Mesodermal cell (in vitro differentiated cells): ENCODE measurements at regions not wholly inside any gene's neighbourhood (a gene's known extent, or its start where the extent isn't known, plus 50 kb on each side); places are given as distances from the start of the nearest gene placed in this dataset.
A peak's percentile ranks its signal among the peaks of the same experiment; 100 is the strongest.

ENCODE experiments used
- H3K27ac ChIP-seq: 2 replicates; pipeline ENCODE4 v1.7.0; 2013; ENCODE audit warnings: mild to moderate bottlenecking, low read depth, low read length, moderate library complexity; ENCODE audit not compliant: severe bottlenecking
- H3K36me3 ChIP-seq: 2 replicates; pipeline ENCODE4 v1.7.1; 2013; ENCODE audit warnings: mild to moderate bottlenecking, low read length, moderate library complexity; ENCODE audit not compliant: control insufficient read depth, insufficient read depth
- H3K4me1 ChIP-seq: one replicate; pipeline ENCODE4 v1.7.1; 2013; ENCODE audit warnings: mild to moderate bottlenecking, low read length; ENCODE audit not compliant: insufficient read depth, control insufficient read depth, poor library complexity, severe bottlenecking
- H3K4me3 ChIP-seq: 2 replicates; pipeline ENCODE4 v1.7.0; 2013; ENCODE audit warnings: low read length, control low read depth, mild to moderate bottlenecking; ENCODE audit not compliant: insufficient read depth, poor library complexity, severe bottlenecking; ENCODE audit errors: extremely low read depth
- H3K9me3 ChIP-seq: 2 replicates; pipeline ENCODE4 v1.7.1; 2013; ENCODE audit warnings: mild to moderate bottlenecking, low read length, moderate library complexity; ENCODE audit not compliant: control insufficient read depth
- WGBS, 2 experiments: methylation state at CpG; one replicate each; pipeline ENCODE4 v1.1.5; 2013; ENCODE audit warnings: missing lambda C conversion rate in 2 of 2; ENCODE audit not compliant: insufficient coverage in 2 of 2; 5-methylcytosine and 5-hydroxymethylcytosine counted together

DNA sequence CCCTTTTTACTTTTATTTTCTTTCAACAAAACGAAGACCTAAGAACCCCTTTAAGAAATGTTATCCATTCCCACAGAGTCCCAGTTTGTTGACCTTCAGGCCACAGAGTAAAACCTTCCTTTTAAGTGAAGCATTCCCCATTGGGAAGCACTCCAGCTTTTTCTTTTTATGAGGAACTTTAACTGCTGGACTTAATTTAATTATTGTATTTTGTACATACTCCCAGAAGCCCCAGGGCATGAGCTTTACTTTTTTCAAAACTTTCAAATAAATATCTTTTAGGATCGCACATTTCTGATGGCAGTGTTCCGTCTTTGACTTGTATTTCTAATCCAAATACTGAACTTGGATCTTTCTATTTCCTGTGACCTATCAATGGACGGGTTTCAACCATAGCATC is 68.9 kb downstream of the ZIC5 start:
- Histone ChIP-seq H3K27ac (no peak overlapping the region), H3K36me3 (no peaks in the 10 kb centered on the region), H3K4me3 (no peak overlapping the region), H3K4me1 (no peaks in the 10 kb centered on the region), H3K9me3 (no peaks in the 10 kb centered on the region)
- 72 to 92% methylated on average over 3 to 4 of the region's 4 CpGs for WGBS, 2 experiments

DNA sequence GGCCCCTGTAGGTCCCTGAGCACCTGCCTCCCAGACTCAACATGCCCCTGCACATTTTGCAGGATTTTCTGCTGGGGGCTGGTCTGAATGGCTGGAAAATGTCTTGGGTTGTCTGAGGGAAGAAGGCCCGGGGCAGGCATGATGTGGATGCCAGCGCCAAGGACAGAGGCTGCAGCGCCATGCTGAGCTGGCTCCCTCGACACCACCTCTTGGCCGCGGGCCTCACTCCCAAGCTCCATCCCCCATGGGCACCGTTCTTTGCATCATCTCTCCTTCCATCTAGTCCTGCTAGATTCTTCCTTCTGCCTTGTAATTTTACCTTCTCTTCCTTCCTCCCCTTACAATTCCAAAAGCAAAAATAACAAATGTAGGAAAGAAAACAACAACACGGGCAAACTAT is 70.6 kb downstream of the ZIC5 start:
- H3K4me3 ChIP-seq, result no peak overlapping the region
- no peak overlapping the region for H3K27ac ChIP-seq
- H3K36me3 ChIP-seq, result no peaks in the 10 kb centered on the region
- no peaks in the 10 kb centered on the region for H3K9me3 ChIP-seq
- WGBS, 2 experiments, result 92 to 93% methylated on average over 7 to 8 of the region's 8 CpGs
- no peaks in the 10 kb centered on the region for H3K4me1 ChIP-seq

DNA sequence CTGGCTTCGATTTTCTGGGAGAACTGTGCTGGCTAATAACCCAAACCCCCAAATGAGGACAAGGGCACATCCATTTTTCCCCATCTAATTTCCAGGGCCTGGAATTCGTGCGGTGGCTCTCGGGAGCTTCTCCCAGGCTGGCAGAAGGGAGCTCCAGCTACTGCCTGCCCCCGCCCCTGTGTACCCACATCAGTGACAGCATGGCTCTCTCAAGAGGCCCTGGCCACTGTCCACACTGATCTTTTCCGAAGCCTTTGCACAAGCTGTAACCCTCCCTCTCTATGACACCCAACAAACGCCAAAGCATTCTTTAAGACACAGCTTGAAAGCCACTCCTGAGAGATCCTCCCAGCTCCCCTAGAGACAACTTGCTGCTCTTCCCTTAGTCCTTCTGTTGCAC is 73.1 kb downstream of the ZIC5 start:
- no peak overlapping the region for H3K4me3 ChIP-seq

DNA sequence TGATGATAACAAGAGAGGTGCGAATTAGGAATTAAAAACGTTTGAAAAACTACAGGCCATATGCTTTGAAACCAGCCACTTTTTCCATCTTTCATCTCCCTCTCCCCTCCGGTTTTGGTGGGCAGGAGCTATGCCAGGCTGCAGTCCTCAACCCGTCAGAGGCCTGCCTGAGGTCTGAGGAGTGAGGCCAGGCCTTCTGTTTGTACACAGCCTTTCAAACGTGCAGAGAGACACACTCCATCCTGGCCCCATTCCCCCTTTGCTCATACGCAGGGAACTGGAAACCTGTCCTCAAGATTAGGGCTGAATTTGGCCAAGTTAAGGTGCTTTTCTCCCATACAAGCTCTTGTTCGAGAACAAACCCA is 74.5 kb downstream of the ZIC5 start:
- Histone ChIP-seq H3K27ac (no peak overlapping the region), H3K36me3 (no peaks in the 10 kb centered on the region), H3K4me3 (no peak overlapping the region), H3K4me1 (peaks cover 3% of the 10 kb centered on the region), H3K9me3 (no peaks in the 10 kb centered on the region)
- WGBS, 2 experiments, result 85 to 87% methylated on average over 3 to 5 of the region's 7 CpGs

More for the DNA sequence above, 73.1 kb downstream of the ZIC5 start:
- WGBS, 2 experiments, result 77 to 87% methylated on average over 2 to 7 of the region's 7 CpGs
- no peaks in the 10 kb centered on the region for H3K9me3 ChIP-seq
- H3K4me1 ChIP-seq, result peaks cover 3% of the 10 kb centered on the region
- H3K27ac ChIP-seq, result no peak overlapping the region
- H3K36me3 ChIP-seq, result no peaks in the 10 kb centered on the region

- Histone ChIP-seq H3K4me3 (no peak overlapping the region), H3K36me3 (no peaks in the 10 kb centered on the region), H3K27ac (no peak overlapping the region), H3K9me3 (no peaks in the 10 kb centered on the region), H3K4me1 (peaks cover 3% of the 10 kb centered on the region)
- 90 to 95% methylated on average over 32 to 35 of the region's 37 CpGs for WGBS, 2 experiments
Observed at GRCh38 chr13:99896369-99897075, 75.0 kb downstream of the ZIC5 start.

DNA sequence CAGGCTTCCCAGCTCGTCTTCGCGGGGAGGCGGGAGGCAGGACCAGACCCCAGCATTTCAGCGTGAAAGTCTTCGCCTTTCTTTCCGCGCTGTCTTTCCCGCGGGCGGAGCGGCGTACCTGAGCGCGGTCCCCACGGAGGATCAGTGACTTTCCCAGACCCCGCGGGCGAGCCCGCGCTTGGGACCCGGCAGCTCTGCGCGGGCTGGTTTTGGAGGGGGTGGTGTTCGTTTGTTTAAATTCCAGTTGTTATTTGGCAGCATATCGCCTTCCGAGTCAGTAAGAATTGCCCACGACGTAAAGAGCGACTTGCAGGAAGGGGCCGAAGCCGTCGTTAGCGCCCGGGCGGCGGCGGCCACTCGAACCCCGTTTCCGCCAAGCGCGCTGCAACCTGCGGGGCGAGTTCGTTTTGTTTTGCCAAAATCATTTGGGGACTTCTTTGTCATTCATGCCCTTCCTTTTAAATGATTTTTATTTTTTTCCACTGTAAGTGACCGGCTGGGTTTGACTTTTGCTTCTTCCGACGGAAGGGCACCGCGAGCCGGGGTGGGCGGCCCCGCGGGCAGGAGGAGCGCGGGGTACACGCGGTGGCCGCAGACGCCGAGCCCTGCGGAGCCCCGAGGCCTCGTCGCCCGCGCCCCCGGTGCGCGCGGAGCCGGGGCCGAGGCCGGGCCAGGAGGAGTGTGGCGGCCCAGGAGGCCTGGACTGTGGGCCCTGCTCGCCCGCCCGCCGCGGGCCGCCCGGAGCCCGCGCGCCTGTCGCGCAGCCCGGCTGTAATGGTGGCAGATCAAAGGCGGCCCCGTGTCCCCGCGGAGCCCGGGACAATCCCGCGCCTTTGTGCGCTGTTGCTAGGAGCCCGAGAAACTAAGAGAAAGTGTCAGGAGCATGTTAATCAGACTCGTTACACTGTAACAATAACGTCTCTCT is 75.9 kb downstream of the ZIC5 start:
- Histone ChIP-seq H3K4me1 (peaks cover 3% of the 10 kb centered on the region), H3K4me3 (peak overlapping the region; percentile 16), H3K9me3 (no peaks in the 10 kb centered on the region), H3K27ac (no peak overlapping the region), H3K36me3 (no peaks in the 10 kb centered on the region)
- WGBS, 2 experiments, result 42 to 57% methylated on average over 79 to 95 of the region's 100 CpGs

GRCh38 chr13:99894840-99895443 is 76.6 kb downstream of the ZIC5 start:
- H3K4me3 ChIP-seq, result peak overlapping the region; percentile 16
- WGBS, 2 experiments, result 31 to 39% methylated on average over 21 to 22 of the region's 33 CpGs
- peaks cover 3% of the 10 kb centered on the region for H3K4me1 ChIP-seq
- H3K36me3 ChIP-seq, result no peaks in the 10 kb centered on the region
- H3K9me3 ChIP-seq, result no peaks in the 10 kb centered on the region
- no peak overlapping the region for H3K27ac ChIP-seq

DNA sequence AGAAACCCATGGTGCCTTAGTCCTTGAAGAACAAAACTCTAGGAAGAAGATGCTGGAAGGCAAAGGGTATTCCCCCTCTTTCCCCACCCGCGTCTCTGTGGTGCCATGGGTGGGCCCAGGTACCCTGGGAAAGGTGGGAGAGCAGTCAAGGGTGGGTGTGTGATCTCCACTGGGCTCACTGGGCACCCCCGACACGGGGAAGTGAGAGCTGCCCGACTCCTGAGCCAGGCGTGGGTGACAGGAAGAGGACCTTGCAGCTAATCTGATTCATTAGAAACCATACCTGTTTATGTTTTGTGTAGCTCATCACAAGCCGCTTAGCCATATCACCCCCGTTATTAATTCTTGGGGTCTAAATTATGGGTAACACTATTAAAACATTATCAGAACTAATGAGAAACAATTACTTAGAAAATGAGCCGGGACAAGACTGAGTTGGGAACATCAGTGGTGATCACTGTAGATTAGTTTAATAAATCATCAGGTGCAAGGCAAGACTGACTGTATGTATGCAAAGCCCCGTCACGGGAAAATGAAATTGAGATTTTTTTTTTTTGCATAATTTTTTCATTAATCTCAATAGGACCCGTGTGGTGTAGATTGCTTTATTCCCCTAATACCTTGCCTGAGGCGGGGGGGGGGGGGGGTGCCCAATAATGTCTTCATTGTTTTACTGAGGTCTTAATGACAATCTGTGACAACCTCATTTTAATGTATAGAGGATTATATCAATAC is 77.3 kb downstream of the ZIC5 start:
- no peak overlapping the region for H3K27ac ChIP-seq
- whole genome bisulfite sequencing, 2 experiments, result 66 to 71% methylated on average over 4 of the region's 13 CpGs
- peaks cover 3% of the 10 kb centered on the region for H3K4me1 ChIP-seq
- no peaks in the 10 kb centered on the region for H3K36me3 ChIP-seq
- H3K9me3 ChIP-seq, result no peaks in the 10 kb centered on the region
- no peak overlapping the region for H3K4me3 ChIP-seq

DNA sequence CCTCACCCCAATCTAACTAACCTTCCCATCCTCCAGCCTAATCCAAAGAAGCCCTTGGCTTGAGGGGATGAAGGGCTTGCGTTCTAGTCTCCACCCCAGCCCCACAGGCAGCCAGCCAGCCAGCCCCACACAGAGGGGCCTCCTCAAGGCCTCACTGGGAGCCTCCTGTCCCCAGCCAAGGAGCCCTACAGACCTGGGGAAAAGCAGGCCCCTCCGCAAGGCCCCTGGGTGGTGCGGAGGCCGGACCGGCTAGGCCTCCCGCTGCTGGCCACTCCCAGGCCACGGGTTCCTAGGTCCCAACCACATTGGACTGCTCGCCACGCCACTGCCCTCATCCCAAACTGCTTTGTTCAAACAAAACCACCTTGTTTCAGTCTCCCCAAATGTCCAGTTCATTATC is 78.0 kb downstream of the ZIC5 start:
- no peaks in the 10 kb centered on the region for H3K36me3 ChIP-seq
- H3K4me1 ChIP-seq, result peaks cover 3% of the 10 kb centered on the region
- no peak overlapping the region for H3K4me3 ChIP-seq
- WGBS, 2 experiments, result 95 to 97% methylated on average over 7 to 8 of the region's 9 CpGs
- H3K27ac ChIP-seq, result no peak overlapping the region
- H3K9me3 ChIP-seq, result no peaks in the 10 kb centered on the region

DNA sequence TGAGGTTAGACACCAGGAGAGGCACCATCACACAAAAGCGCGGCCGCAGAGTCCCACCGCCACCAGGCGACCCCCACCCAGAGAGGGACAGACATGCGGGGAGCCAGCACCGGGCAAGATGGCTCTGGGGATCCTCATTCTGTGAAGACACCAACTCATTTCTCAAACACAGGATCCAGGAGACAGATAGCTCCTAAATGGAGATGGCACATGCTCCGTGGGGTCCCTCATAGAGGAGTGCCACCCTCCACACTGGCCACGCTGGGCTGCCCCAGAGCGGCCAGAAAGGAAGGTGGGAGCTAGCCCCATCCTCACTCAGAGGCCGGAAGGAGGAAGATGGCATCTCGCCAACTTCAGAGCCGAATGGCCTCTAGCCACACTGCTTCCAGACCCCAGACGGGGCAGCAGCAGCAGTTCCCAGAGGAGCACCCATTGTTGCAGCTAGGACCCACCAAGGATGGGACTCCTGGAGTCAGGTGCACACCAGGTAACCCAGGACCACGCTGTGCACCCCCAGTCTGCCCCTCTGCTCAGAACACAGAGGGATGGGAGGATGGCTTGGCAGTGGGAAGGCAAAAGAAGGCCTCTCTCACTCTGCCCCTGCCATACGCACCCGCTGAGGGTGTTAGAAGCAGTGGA is 78.6 kb downstream of the ZIC5 start:
- Histone ChIP-seq H3K9me3 (no peaks in the 10 kb centered on the region), H3K27ac (no peak overlapping the region), H3K36me3 (no peaks in the 10 kb centered on the region), H3K4me3 (no peak overlapping the region), H3K4me1 (peaks cover 3% of the 10 kb centered on the region)
- WGBS, 2 experiments, result 89 to 90% methylated on average over 12 to 13 of the region's 17 CpGs
